Caco-2 (cell line): ENCODE measurements at regions not wholly inside any gene's neighbourhood (a gene's known extent, or its start where the extent isn't known, plus 50 kb on each side); places are given as distances from the start of the nearest gene placed in this dataset.

Source experiments
- BruUV-seq: library from RNA; stranded (reverse); fragments of 400-500 nt; replicated peaks from 2 replicates; lab custom pipeline; 2021; lab: Mats Ljungman, UMichigan
- CTCF ChIA-PET: fragments of 300-600 bp; sonication (Branson Sonifier 250); formaldehyde crosslinking; loops from one replicate; lab custom pipeline; 2022; ENCODE audit warnings: antibody characterized with exemption; lab: Charles Lee
- POLR2A ChIA-PET: fragments of 300-600 bp; sonication (Branson Sonifier 250); formaldehyde crosslinking; loops from one replicate; lab custom pipeline; 2022; ENCODE audit warnings: antibody characterized with exemption; lab: Charles Lee
- DNase-seq, 2 experiments: peaks; one replicate each; pipeline versions ENCODE4 v3.0.0 to v3.0.0-alpha.2; 2020 to 2022
- H3K27me3 ChIP-seq: replicated peaks from 2 replicates; pipeline ENCODE4 v1.6.0; 2011; ENCODE audit warnings: low read length; ENCODE audit not compliant: control insufficient read depth, insufficient read depth
- H3K36me3 ChIP-seq: 2 replicates; pipeline ENCODE4 v1.5.1; 2011; ENCODE audit warnings: low read length; ENCODE audit not compliant: control insufficient read depth, insufficient read depth
- H3K4me1 ChIP-seq: fragments of 250-450 bp; sonication (Bioruptor Pico); 2 replicates; pipeline ENCODE4 v1.5.1; 2020; ENCODE audit warnings: mild to moderate bottlenecking
- H3K4me3 ChIP-seq: 2 replicates; pipeline ENCODE4 v1.5.1; 2011; ENCODE audit warnings: low read depth, mild to moderate bottlenecking, control low read depth, low read length
- H3K9me3 ChIP-seq: fragments of 250-450 bp; sonication (Bioruptor Pico); 2 replicates; pipeline ENCODE4 v1.5.1; 2020; ENCODE audit warnings: mild to moderate bottlenecking, moderate library complexity
- H3K27ac Mint-ChIP-seq: one replicate; pipeline ENCODE4 v1.8.0; 2022; ENCODE audit warnings: mixed read lengths; ENCODE audit not compliant: unreplicated experiment
- H3K27me3 Mint-ChIP-seq: one replicate; pipeline ENCODE4 v1.8.0; 2022; ENCODE audit warnings: mixed read lengths; ENCODE audit not compliant: insufficient read depth, unreplicated experiment
- H3K36me3 Mint-ChIP-seq: one replicate; pipeline ENCODE4 v1.8.0; 2022; ENCODE audit warnings: mild to moderate bottlenecking, mixed read lengths; ENCODE audit not compliant: insufficient read depth, unreplicated experiment
- H3K4me1 Mint-ChIP-seq: one replicate; pipeline ENCODE4 v1.8.0; 2022; ENCODE audit warnings: low read depth, mixed read lengths; ENCODE audit not compliant: unreplicated experiment
- H3K4me3 Mint-ChIP-seq: one replicate; pipeline ENCODE4 v1.8.0; 2022; ENCODE audit warnings: mild to moderate bottlenecking, moderate library complexity, mixed read lengths; ENCODE audit not compliant: unreplicated experiment
- H3K9me3 Mint-ChIP-seq: one replicate; pipeline ENCODE4 v1.8.0; 2022; ENCODE audit warnings: mixed read lengths; ENCODE audit not compliant: unreplicated experiment
- intact Hi-C: fragments of 100-400 bp; cut with micrococcal nuclease; formaldehyde crosslinking; loops from one replicate; pipeline ENCODE4 v1.10.0; 2022; ENCODE audit not compliant: unreplicated experiment
- TF ChIP-seq, protein P1 (sequence below), 2 experiments: fragments of 200-600 bp in 1 of 2; IDR thresholded peaks; 1 replicate in 1 of 2; 2 replicates in 1 of 2; pipeline versions ENCODE4 v1.5.1 to v1.8.0; 2011 to 2022; ENCODE audit warnings: antibody characterized with exemption in 1 of 2, control low read depth in 1 of 2, inconsistent platforms in 1 of 2, low read depth in 1 of 2, low read length in 1 of 2, mild to moderate bottlenecking in 1 of 2, moderate library complexity in 1 of 2; ENCODE audit not compliant: insufficient read depth in 1 of 2, severe bottlenecking in 1 of 2, unreplicated experiment in 1 of 2

DNA sequence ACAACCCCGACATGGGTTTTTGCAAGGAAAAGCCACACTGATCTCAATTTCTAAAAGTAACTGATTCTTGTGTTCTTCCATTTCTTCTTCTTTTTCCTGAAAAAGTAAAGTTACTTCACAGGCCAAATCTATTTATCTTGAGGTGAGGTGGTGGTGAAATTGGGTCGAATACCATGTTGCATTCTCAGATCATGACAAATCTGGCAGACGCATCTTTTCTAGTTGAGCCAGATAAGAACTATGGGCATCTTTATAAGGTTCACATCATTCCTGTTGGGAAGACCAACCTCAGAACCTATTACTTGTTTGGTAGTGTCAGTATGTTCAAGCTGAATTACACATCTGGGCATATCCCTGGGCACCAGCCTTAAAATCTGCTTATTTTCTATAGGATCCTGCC lies 78.6 kb upstream of the USP25 start:
- Mint-ChIP-seq H3K27me3 (no peaks in the 10 kb centered on the region), H3K4me1 (no peaks in the 10 kb centered on the region), H3K36me3 (no peaks in the 10 kb centered on the region), H3K27ac (no peak overlapping the region), H3K4me3 (no peak overlapping the region), H3K9me3 (no peaks in the 10 kb centered on the region)
- CTCF ChIA-PET = no interaction called here
- POLR2A ChIA-PET = no interaction called here
- TF ChIP-seq, protein P1, sequence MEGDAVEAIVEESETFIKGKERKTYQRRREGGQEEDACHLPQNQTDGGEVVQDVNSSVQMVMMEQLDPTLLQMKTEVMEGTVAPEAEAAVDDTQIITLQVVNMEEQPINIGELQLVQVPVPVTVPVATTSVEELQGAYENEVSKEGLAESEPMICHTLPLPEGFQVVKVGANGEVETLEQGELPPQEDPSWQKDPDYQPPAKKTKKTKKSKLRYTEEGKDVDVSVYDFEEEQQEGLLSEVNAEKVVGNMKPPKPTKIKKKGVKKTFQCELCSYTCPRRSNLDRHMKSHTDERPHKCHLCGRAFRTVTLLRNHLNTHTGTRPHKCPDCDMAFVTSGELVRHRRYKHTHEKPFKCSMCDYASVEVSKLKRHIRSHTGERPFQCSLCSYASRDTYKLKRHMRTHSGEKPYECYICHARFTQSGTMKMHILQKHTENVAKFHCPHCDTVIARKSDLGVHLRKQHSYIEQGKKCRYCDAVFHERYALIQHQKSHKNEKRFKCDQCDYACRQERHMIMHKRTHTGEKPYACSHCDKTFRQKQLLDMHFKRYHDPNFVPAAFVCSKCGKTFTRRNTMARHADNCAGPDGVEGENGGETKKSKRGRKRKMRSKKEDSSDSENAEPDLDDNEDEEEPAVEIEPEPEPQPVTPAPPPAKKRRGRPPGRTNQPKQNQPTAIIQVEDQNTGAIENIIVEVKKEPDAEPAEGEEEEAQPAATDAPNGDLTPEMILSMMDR (IDR thresholded peaks at IDR 0.05; ENCODE audit: insufficient read depth in 1 of 2, low read depth in 1 of 2, low read length in 1 of 2, severe bottlenecking in 1 of 2, unreplicated experiment in 1 of 2) = no peak
- intact Hi-C loops = no loop called here
- Histone ChIP-seq H3K36me3 (no peaks in the 10 kb centered on the region), H3K4me1 (peaks cover under 1% of the 10 kb centered on the region), H3K4me3 (no peak overlapping the region), H3K9me3 (no peaks in the 10 kb centered on the region; the same call in 1 of the 2 replicates), H3K27me3 (no peaks in the 10 kb centered on the region)
- no TSS peak for BruUV-seq
- DNase-seq = no peak

DNA sequence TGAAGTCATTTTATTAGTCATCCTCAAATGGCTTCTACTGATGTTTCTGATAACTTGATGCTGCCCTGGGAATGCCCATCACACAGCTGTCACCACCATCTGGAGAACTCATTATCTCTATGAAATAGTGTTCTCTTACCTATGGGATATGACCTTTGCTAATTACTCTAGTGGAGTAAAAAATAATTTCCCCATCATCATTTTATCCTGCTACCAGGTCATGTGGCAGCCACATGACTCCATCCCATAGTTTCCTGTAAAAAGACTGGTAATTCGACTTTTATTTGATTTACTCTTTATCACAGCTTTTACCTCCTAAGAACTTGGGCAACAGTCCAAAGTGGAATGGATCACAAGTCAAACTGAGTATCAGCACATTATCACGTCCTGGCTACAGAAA lies 76.1 kb upstream of the USP25 start:
- H3K4me1 ChIP-seq = peaks cover 13% of the 10 kb centered on the region
- Mint-ChIP-seq H3K27ac (no peak overlapping the region), H3K4me3 (no peak overlapping the region), H3K27me3 (no peaks in the 10 kb centered on the region), H3K36me3 (no peaks in the 10 kb centered on the region), H3K4me1 (peaks cover 12% of the 10 kb centered on the region), H3K9me3 (no peaks in the 10 kb centered on the region)
- POLR2A ChIA-PET = no interaction called here
- intact Hi-C loops = no loop called here
- H3K27me3 ChIP-seq = no peaks in the 10 kb centered on the region
- no peak for DNase-seq
- no peak overlapping the region for H3K4me3 ChIP-seq
- no peaks in the 10 kb centered on the region; the same call in 1 of the 2 replicates for H3K9me3 ChIP-seq
- TF ChIP-seq, protein P1 (IDR thresholded peaks at IDR 0.05; ENCODE audit: insufficient read depth in 1 of 2, low read depth in 1 of 2, low read length in 1 of 2, severe bottlenecking in 1 of 2, unreplicated experiment in 1 of 2) = no peak
- no peaks in the 10 kb centered on the region for H3K36me3 ChIP-seq
- CTCF ChIA-PET = no interaction called here
- BruUV-seq = no TSS peak

DNA sequence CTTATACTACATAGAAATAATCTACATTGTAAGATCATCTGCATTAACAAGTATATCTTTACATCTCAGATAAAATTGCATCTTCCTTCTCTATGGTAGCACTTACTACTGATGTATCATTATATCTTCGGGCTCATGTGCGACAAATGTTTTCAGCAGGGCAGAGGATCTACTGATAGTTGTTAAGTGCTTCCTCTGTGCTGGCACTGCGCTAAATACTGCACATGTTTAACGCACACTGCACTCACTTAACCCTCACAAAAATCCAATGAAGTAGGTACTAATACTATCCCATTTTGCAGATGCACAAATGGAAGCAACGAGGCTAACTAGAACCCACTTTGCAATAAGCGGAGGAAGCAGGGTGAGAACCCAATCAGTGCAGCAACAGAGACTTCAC lies 75.6 kb upstream of the USP25 start:
- no peaks in the 10 kb centered on the region for H3K9me3 Mint-ChIP-seq
- peaks cover 13% of the 10 kb centered on the region for H3K4me1 Mint-ChIP-seq
- CTCF ChIA-PET = no interaction called here
- H3K4me3 Mint-ChIP-seq = no peak overlapping the region
- H3K4me3 ChIP-seq = no peak overlapping the region
- DNase-seq = no peak
- no peaks in the 10 kb centered on the region for H3K36me3 Mint-ChIP-seq
- H3K4me1 ChIP-seq = peaks cover 18% of the 10 kb centered on the region
- intact Hi-C loops = no loop called here
- TF ChIP-seq, protein P1 (IDR thresholded peaks at IDR 0.05; ENCODE audit: insufficient read depth in 1 of 2, low read depth in 1 of 2, low read length in 1 of 2, severe bottlenecking in 1 of 2, unreplicated experiment in 1 of 2) = no peak
- POLR2A ChIA-PET = no interaction called here
- no peaks in the 10 kb centered on the region; the same call in 1 of the 2 replicates for H3K9me3 ChIP-seq
- no peaks in the 10 kb centered on the region for H3K27me3 Mint-ChIP-seq
- BruUV-seq = no TSS peak
- no peak overlapping the region for H3K27ac Mint-ChIP-seq
- H3K36me3 ChIP-seq = no peaks in the 10 kb centered on the region
- no peaks in the 10 kb centered on the region for H3K27me3 ChIP-seq
